Esophagus muscularis mucosa (tissue), 4 donors: ENCODE measurements at regions not wholly inside any gene's neighbourhood (a gene's known extent, or its start where the extent isn't known, plus 50 kb on each side); places are given as distances from the start of the nearest gene placed in this dataset.

ENCODE experiments used
- EP300 ChIP-seq: sonication (generic); formaldehyde crosslinking; IDR thresholded peaks from one replicate; pipeline ENCODE4 v1.6.1; 2017; ENCODE audit warnings: antibody characterized with exemption
- POLR2A ChIP-seq: fragments of 450-650 bp; IDR thresholded peaks from one replicate; pipeline ENCODE4 v1.6.1; 2017; ENCODE audit warnings: antibody characterized with exemption, moderate library complexity, mild to moderate bottlenecking, low read depth
- TF ChIP-seq, protein P1 (sequence below), 3 experiments: fragments of 200-600 bp in 2 of 3; fragments of 450-650 bp in 1 of 3; sonication (generic) in 2 of 3; IDR thresholded peaks; one replicate each; pipeline ENCODE4 v1.5.1; 2017 to 2019; ENCODE audit warnings: antibody characterized with exemption in 3 of 3, mild to moderate bottlenecking in 2 of 3, moderate library complexity in 1 of 3

DNA sequence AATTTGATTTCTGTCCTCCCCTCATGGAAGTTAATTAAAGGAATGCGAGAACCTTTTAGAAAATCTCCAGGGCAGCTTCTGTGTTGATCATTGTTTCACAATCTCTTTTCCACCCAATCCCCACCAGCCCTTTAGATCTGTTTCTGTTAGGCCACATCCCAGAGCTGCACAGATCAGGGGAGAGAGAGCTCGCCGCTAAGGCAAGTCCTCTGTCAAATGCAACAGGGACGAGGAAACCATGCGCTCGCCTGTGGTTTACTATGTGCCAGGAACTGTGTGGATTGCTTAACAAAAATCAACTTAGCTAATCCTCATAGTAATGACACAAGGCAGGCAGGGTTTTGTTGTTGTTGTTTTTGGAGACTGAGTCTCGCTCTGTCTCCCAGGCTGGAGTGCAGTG is 115.4 kb downstream of the SALL1 start:
- TF ChIP-seq, protein P1, sequence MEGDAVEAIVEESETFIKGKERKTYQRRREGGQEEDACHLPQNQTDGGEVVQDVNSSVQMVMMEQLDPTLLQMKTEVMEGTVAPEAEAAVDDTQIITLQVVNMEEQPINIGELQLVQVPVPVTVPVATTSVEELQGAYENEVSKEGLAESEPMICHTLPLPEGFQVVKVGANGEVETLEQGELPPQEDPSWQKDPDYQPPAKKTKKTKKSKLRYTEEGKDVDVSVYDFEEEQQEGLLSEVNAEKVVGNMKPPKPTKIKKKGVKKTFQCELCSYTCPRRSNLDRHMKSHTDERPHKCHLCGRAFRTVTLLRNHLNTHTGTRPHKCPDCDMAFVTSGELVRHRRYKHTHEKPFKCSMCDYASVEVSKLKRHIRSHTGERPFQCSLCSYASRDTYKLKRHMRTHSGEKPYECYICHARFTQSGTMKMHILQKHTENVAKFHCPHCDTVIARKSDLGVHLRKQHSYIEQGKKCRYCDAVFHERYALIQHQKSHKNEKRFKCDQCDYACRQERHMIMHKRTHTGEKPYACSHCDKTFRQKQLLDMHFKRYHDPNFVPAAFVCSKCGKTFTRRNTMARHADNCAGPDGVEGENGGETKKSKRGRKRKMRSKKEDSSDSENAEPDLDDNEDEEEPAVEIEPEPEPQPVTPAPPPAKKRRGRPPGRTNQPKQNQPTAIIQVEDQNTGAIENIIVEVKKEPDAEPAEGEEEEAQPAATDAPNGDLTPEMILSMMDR (IDR thresholded peaks at IDR 0.05): no peak
- TF ChIP-seq POLR2A (no peak), EP300 (no peak)
